ENCODE measurements at regions not wholly inside any gene's neighbourhood (a gene's known extent, or its start where the extent isn't known, plus 50 kb on each side); places are given as distances from the start of the nearest gene placed in this dataset.

DNA sequence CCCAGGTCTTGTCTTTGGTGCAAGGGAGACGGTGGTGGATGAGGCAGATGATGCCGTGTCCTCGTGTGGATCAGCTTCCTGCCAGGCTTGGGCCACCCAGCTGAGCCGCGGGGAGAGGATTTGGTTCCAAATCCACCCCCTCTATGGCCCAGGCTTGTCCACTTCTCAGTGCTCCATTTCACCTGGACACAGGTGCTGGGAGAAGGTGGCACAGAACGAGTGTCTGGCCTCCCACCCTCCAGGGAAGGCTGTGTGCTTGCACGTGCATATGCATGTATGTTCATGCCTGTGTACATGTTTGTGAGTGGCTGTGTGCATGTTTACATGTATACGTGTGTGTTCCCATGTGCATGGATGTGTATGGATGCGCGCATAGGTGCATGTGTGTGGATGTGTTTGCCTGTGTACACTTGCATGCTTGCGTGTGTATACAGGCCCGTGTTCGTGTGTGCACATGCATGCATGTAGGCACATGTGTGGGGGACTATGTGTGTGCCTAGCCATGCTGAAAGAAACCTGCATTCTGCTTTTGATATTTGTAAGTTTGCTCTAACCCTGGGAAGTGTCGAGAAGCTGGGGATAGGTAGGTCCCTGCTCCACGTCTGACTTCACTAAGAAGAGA lies 196.3 kb downstream of the IRF8 start:
- no peak overlapping the region for H3K9ac ChIP-seq (ENCODE audit: extremely low read depth, low read length, poor library complexity, severe bottlenecking)
- no peak overlapping the region for H3K4me3 Mint-ChIP-seq
- H3K27ac ChIP-seq (ENCODE audit: low read depth, low read length), result no peak overlapping the region
- peaks cover 2% of the 10 kb centered on the region for H3K9me3 Mint-ChIP-seq
- peak; percentile 25 for DNase-seq
- WGBS, 2 experiments (ENCODE audit: insufficient coverage in 1 of 2, insufficient read length in 1 of 2), result 87 to 98% methylated on average over 12 to 15 of the region's 15 CpGs
- H3K4me3 ChIP-seq (ENCODE audit: low read length), result no peak overlapping the region
- H3K4me1 ChIP-seq (ENCODE audit: control insufficient read depth, insufficient read depth, low read length), result no peaks in the 10 kb centered on the region
- H3K27me3 ChIP-seq (ENCODE audit: control insufficient read depth, insufficient read depth, low read length, poor library complexity, severe bottlenecking), result peaks cover 3% of the 10 kb centered on the region
- peaks cover 2% of the 10 kb centered on the region for H3K27me3 Mint-ChIP-seq (ENCODE audit: insufficient read depth)
- no peaks in the 10 kb centered on the region for H3K4me1 Mint-ChIP-seq
- H3K27ac Mint-ChIP-seq, result no peak overlapping the region
- H3K36me3 Mint-ChIP-seq (ENCODE audit: low read depth), result no peaks in the 10 kb centered on the region
- H3K9me3 ChIP-seq (ENCODE audit: control insufficient read depth, low read length), result no peaks in the 10 kb centered on the region
- no peaks in the 10 kb centered on the region for H3K36me3 ChIP-seq (ENCODE audit: control insufficient read depth, insufficient read depth, low read length)
- TF ChIP-seq, protein P1, sequence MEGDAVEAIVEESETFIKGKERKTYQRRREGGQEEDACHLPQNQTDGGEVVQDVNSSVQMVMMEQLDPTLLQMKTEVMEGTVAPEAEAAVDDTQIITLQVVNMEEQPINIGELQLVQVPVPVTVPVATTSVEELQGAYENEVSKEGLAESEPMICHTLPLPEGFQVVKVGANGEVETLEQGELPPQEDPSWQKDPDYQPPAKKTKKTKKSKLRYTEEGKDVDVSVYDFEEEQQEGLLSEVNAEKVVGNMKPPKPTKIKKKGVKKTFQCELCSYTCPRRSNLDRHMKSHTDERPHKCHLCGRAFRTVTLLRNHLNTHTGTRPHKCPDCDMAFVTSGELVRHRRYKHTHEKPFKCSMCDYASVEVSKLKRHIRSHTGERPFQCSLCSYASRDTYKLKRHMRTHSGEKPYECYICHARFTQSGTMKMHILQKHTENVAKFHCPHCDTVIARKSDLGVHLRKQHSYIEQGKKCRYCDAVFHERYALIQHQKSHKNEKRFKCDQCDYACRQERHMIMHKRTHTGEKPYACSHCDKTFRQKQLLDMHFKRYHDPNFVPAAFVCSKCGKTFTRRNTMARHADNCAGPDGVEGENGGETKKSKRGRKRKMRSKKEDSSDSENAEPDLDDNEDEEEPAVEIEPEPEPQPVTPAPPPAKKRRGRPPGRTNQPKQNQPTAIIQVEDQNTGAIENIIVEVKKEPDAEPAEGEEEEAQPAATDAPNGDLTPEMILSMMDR (conservative IDR thresholded peaks at IDR 0.05), result no peak

DNA sequence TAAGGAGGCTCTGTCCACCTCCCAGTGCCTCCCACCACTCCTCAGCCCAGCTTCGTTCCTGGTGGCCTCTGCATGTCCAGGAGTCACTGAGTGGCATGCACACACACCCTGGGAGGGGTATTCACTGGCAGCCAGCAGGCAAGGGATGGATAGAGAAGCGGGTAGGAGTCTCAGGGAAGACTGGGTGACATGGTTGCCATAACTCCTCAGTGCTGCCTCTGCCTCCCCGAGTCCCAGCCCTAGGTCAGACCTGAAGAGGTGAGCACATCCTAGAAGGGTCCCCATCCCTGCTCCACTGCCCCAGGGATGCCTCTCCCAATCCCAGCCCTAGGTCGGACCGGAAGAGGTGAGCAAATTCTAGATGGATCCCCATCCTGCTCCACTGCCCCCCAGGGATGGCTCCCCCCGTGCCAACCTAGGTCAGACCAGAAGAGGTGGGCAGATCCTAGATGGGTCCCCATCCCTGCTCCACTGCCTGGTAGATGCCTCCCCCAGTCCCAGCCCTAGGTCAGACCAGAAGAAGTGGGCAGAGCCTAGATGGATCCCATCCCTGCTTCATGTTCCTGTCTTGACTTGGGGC lies 197.0 kb downstream of the IRF8 start:
- Histone ChIP-seq H3K9me3 (ENCODE audit: control insufficient read depth, low read length) (no peaks in the 10 kb centered on the region), H3K4me3 (ENCODE audit: low read length) (no peak overlapping the region), H3K36me3 (ENCODE audit: control insufficient read depth, insufficient read depth, low read length) (no peaks in the 10 kb centered on the region), H3K9ac (ENCODE audit: extremely low read depth, low read length, poor library complexity, severe bottlenecking) (no peak overlapping the region), H3K4me1 (ENCODE audit: control insufficient read depth, insufficient read depth, low read length) (no peaks in the 10 kb centered on the region), H3K27ac (ENCODE audit: low read depth, low read length) (no peak overlapping the region), H3K27me3 (ENCODE audit: control insufficient read depth, insufficient read depth, low read length, poor library complexity, severe bottlenecking) (peaks cover 3% of the 10 kb centered on the region)
- Mint-ChIP-seq H3K27me3 (ENCODE audit: insufficient read depth) (peaks cover 2% of the 10 kb centered on the region), H3K9me3 (peaks cover 2% of the 10 kb centered on the region), H3K4me3 (no peak overlapping the region), H3K4me1 (no peaks in the 10 kb centered on the region), H3K27ac (no peak overlapping the region), H3K36me3 (ENCODE audit: low read depth) (no peaks in the 10 kb centered on the region)
- WGBS, 2 experiments (ENCODE audit: insufficient coverage in 1 of 2, insufficient read length in 1 of 2), result 89 to 100% methylated on average over 2 to 6 of the region's 6 CpGs
- TF ChIP-seq, protein P1 (conservative IDR thresholded peaks at IDR 0.05), result no peak
- peak; percentile 24 for DNase-seq

DNA sequence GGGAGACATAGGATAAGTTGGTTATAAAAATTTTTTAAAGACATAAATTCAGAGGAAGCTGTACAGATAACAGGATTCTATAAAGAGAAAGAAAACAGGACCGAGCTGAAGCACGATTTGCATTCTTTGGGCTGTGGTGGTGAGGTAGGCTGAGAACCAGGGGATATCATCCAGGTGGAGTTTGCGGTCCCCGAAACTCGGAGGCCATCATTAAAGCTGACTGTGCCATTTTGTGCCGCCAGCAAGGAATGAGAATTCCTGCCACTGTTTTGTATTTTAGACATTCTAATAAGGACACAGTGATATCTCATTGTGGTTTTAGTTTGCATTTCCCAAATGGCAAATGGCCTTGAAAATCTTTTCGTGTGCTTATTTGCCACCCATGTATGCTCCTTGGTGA lies 197.9 kb downstream of the IRF8 start:
- Mint-ChIP-seq H3K27me3 (ENCODE audit: insufficient read depth) (peaks cover 4% of the 10 kb centered on the region), H3K36me3 (ENCODE audit: low read depth) (no peaks in the 10 kb centered on the region), H3K4me3 (no peak overlapping the region), H3K27ac (no peak overlapping the region), H3K9me3 (peaks cover 2% of the 10 kb centered on the region), H3K4me1 (no peaks in the 10 kb centered on the region)
- no peak for DNase-seq
- Histone ChIP-seq H3K36me3 (ENCODE audit: control insufficient read depth, insufficient read depth, low read length) (no peaks in the 10 kb centered on the region), H3K4me3 (ENCODE audit: low read length) (no peak overlapping the region), H3K9ac (ENCODE audit: extremely low read depth, low read length, poor library complexity, severe bottlenecking) (no peak overlapping the region), H3K27me3 (ENCODE audit: control insufficient read depth, insufficient read depth, low read length, poor library complexity, severe bottlenecking) (peaks cover 3% of the 10 kb centered on the region), H3K9me3 (ENCODE audit: control insufficient read depth, low read length) (no peaks in the 10 kb centered on the region), H3K27ac (ENCODE audit: low read depth, low read length) (no peak overlapping the region), H3K4me1 (ENCODE audit: control insufficient read depth, insufficient read depth, low read length) (no peaks in the 10 kb centered on the region)
- WGBS, 2 experiments (ENCODE audit: insufficient coverage in 1 of 2, insufficient read length in 1 of 2), result 93 to 96% methylated on average over 7 of the region's 7 CpGs
- TF ChIP-seq, protein P1 (conservative IDR thresholded peaks at IDR 0.05), result no peak

Measured in endodermal cell (in vitro differentiated cells).